Lung (tissue), 11 donors: ENCODE measurements at regions not wholly inside any gene's neighbourhood (a gene's known extent, or its start where the extent isn't known, plus 50 kb on each side); places are given as distances from the start of the nearest gene placed in this dataset.

Source experiments
- ATAC-seq: fragments of 200-7000 bp; cut with Tn5 transposase; one replicate; pipeline ENCODE4 v1.9.1; 2020; ENCODE audit warnings: moderate number of reproducible peaks; ENCODE audit not compliant: insufficient read depth, low FRiP score
- DNase-seq, 3 donors: peaks; one replicate each; pipeline ENCODE4 v3.0.0-alpha.2; 2013 to 2017
- H3K27ac ChIP-seq, 2 donors: one replicate each; pipeline ENCODE4 v1.5.1; 2013; ENCODE audit warnings: mild to moderate bottlenecking in 2 of 2, moderate library complexity in 2 of 2, control low read depth in 1 of 2, inconsistent platforms in 1 of 2, low read depth in 1 of 2, low read length in 1 of 2
- H3K27me3 ChIP-seq, 3 donors: one replicate each; pipeline ENCODE4 v1.5.1; 2013; ENCODE audit warnings: low read length in 2 of 3; ENCODE audit not compliant: control insufficient read depth in 3 of 3, insufficient read depth in 3 of 3
- H3K36me3 ChIP-seq, 4 donors: one replicate each; pipeline ENCODE4 v1.5.1; 2013; ENCODE audit warnings: low read length in 4 of 4, mild to moderate bottlenecking in 1 of 4, moderate library complexity in 1 of 4; ENCODE audit not compliant: control insufficient read depth in 4 of 4, insufficient read depth in 4 of 4
- H3K4me1 ChIP-seq, 5 donors: one replicate each; pipeline ENCODE4 v1.5.1; 2013; ENCODE audit warnings: low read length in 5 of 5, mild to moderate bottlenecking in 2 of 5, moderate library complexity in 1 of 5; ENCODE audit not compliant: control insufficient read depth in 5 of 5, insufficient read depth in 5 of 5
- H3K4me3 ChIP-seq: one replicate; pipeline ENCODE4 v1.5.1; 2013; ENCODE audit warnings: mild to moderate bottlenecking, control low read depth, moderate library complexity
- H3K9ac ChIP-seq, 2 donors: one replicate each; pipeline ENCODE4 v1.5.1; 2013; ENCODE audit warnings: low read length in 2 of 2, control low read depth in 1 of 2; ENCODE audit not compliant: insufficient read depth in 1 of 2
- H3K9me3 ChIP-seq, 4 donors: one replicate each; pipeline ENCODE4 v1.5.1; 2013; ENCODE audit warnings: low read length in 3 of 4, mild to moderate bottlenecking in 1 of 4, moderate library complexity in 1 of 4; ENCODE audit not compliant: control insufficient read depth in 4 of 4, insufficient read depth in 3 of 4
- WGBS, 2 donors: extraction: QIAGEN DNeasy Blood & Tissue Kit; methylation state at CpG; one replicate each; pipeline ENCODE4 v1.1.7; 2013; 5-methylcytosine and 5-hydroxymethylcytosine counted together
- TF ChIP-seq, protein P1 (sequence below): IDR thresholded peaks from 2 replicates; pipeline ENCODE4 v1.5.1; 2012; ENCODE audit warnings: mild to moderate bottlenecking; ENCODE audit errors: control extremely low read depth, extremely low read depth
- donor health status: control.
- donor health status: control.
- donor health status: Bipolar disorder and iron deficiency.
- donor health status: healthy.
- donor health status: DM: yes; HTN: yes; CAD: no.

DNA sequence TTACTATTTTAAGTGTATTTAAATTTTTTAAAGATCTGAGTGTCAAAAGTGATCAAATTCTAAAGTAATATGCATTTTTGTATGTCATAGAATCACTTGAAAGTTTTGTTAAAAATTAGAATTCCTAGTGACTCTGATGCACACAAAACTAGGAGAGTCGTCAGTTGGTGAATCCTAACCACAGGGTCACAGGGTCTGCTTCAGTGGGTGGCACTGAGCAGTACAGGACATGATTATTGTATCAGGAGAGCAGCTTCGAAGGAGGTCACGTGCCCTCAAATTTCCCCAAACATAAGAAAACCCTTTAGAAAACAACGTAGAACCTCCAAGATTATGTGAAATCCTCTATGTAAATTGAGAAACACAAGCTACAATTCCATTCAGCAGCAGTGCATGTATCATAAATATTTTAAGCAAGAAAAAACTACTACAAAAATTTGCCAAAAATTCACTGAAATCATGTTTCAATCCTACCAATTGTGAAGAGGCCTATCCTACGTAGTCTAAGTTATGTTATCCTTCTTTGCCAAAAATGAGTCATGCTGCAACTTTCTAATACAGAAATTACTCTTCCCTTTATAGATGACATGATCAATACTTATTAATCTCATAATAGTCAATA, 323.6 kb downstream of the AASDHPPT start:
- Histone ChIP-seq H3K4me1 (peaks cover 0 to 9% (median 0%) of the 10 kb centered on the region in 5 donors), H3K27me3 (no peaks in the 10 kb centered on the region), H3K9me3 (peaks cover 0 to 3% (median 0%) of the 10 kb centered on the region in 4 donors), H3K36me3 (no peaks in the 10 kb centered on the region), H3K9ac (no peak overlapping the region), H3K4me3 (no peak overlapping the region), H3K27ac (no peak overlapping the region)
- TF ChIP-seq, protein P1, sequence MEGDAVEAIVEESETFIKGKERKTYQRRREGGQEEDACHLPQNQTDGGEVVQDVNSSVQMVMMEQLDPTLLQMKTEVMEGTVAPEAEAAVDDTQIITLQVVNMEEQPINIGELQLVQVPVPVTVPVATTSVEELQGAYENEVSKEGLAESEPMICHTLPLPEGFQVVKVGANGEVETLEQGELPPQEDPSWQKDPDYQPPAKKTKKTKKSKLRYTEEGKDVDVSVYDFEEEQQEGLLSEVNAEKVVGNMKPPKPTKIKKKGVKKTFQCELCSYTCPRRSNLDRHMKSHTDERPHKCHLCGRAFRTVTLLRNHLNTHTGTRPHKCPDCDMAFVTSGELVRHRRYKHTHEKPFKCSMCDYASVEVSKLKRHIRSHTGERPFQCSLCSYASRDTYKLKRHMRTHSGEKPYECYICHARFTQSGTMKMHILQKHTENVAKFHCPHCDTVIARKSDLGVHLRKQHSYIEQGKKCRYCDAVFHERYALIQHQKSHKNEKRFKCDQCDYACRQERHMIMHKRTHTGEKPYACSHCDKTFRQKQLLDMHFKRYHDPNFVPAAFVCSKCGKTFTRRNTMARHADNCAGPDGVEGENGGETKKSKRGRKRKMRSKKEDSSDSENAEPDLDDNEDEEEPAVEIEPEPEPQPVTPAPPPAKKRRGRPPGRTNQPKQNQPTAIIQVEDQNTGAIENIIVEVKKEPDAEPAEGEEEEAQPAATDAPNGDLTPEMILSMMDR, result no peak
- DNase-seq, result no peak
- WGBS, 2 donors, result 90% methylated on average over 5 of the region's 5 CpGs
- ATAC-seq, result no peak

DNA sequence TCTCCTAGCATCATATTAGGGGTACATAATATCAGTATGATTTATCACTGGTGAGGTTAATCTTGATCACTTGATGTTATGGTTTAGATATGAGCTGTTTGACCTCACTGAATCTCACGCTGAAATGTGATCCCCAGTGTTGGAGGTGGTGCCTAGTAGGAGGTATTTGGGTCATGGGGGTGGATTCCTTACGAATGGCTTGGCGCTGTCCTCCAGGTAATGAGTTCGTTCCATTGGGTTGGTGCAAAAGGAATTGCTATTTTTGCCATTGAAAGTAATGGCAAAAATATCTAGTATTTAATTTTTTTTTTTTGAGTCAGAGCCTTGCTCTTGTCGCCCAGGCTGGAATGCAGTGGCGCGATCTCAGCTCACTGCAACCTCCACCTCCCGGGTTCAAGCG, 326.3 kb downstream of the AASDHPPT start:
- H3K9ac ChIP-seq, result no peak overlapping the region
- no peaks in the 10 kb centered on the region for H3K27me3 ChIP-seq
- H3K36me3 ChIP-seq, result no peaks in the 10 kb centered on the region
- H3K27ac ChIP-seq, result no peak overlapping the region
- H3K9me3 ChIP-seq, result no peaks in the 10 kb centered on the region
- no peak for ATAC-seq
- H3K4me3 ChIP-seq, result no peak overlapping the region
- 90 to 94% methylated on average over 8 to 9 of the region's 9 CpGs for WGBS, 2 donors
- H3K4me1 ChIP-seq, result peaks cover 0 to 5% (median 0%) of the 10 kb centered on the region in 5 donors
- DNase-seq, result no peak
- TF ChIP-seq, protein P1, result no peak

GRCh38 chr11:106409222-106409621, 331.8 kb downstream of the AASDHPPT start:
- H3K36me3 ChIP-seq, result no peaks in the 10 kb centered on the region
- H3K27me3 ChIP-seq, result no peaks in the 10 kb centered on the region
- no peak overlapping the region for H3K9ac ChIP-seq
- no peaks in the 10 kb centered on the region for H3K9me3 ChIP-seq
- H3K4me1 ChIP-seq, result no peaks in the 10 kb centered on the region
- no peak for ATAC-seq
- no peak for DNase-seq
- H3K27ac ChIP-seq, result no peak overlapping the region
- no peak overlapping the region for H3K4me3 ChIP-seq
- TF ChIP-seq, protein P1, result no peak

DNA sequence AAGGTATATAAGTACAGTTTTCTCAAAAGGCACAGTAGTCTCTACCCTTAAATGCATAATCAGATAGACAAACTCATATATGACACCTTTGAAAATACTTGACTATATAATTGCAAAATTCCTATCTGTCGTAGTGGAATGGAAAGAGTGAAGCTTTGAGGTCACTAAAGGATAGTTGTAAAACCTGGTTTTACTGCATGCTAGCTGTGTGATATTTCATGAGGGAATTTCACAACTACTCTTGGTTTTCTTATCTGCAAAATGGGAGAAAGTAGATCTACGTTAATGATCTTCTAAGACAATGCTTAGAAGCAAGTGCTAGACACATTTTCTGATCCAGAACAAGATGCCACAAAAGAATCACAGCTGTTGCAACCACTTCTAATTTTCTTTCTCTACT, 332.2 kb downstream of the AASDHPPT start:
- ATAC-seq (no peak), DNase-seq (no peak)

More for the DNA sequence above, 332.2 kb downstream of the AASDHPPT start:
- TF ChIP-seq, protein P1, result no peak
- no peak overlapping the region for H3K4me3 ChIP-seq
- H3K36me3 ChIP-seq, result no peaks in the 10 kb centered on the region
- no peaks in the 10 kb centered on the region for H3K27me3 ChIP-seq
- no peak overlapping the region for H3K27ac ChIP-seq
- no peaks in the 10 kb centered on the region for H3K4me1 ChIP-seq
- H3K9me3 ChIP-seq, result no peaks in the 10 kb centered on the region
- no peak overlapping the region for H3K9ac ChIP-seq
- 78 to 79% methylated on average over 2 of the region's 2 CpGs for WGBS, 2 donors
